ENCODE measurements at regions not wholly inside any gene's neighbourhood (a gene's known extent, or its start where the extent isn't known, plus 50 kb on each side); places are given as distances from the start of the nearest gene placed in this dataset.

GRCh38 chr20:62566771-62567170 is 75.5 kb upstream of the SLCO4A1 start:
- no peak overlapping the region for H3K27ac ChIP-seq
- H3K4me2 ChIP-seq, result no peak overlapping the region
- no peaks in the 10 kb centered on the region for H3K9me3 ChIP-seq
- CTCF ChIA-PET, result interaction anchor here (0.7 to 2.2 kb wide), 3 partner anchors 10 to 15 kb away, joined by 3 to 6 read pairs (median 3); no protein-coding TSS in a partner anchor
- POLR2A ChIA-PET, result no interaction called here
- DNase-seq (ENCODE audit: low read depth in 1 of 2, low spot score in 1 of 2) (no peak), FAIRE-seq (no peak), ATAC-seq (no peak)
- WGBS (ENCODE audit: missing lambda C conversion rate), result 55% methylated on average over 7 of the region's 18 CpGs
- H3K4me1 ChIP-seq, result no peaks in the 10 kb centered on the region
- H3K4me3 ChIP-seq, result no peak overlapping the region
- TF ChIP-seq E2F6 (IDR thresholded peaks at IDR 0.05; ENCODE audit: borderline replicate concordance, low read depth) (no peak), MAZ (IDR thresholded peaks at IDR 0.05; ENCODE audit: borderline replicate concordance, low read depth, low read length) (no peak), CHD4 (IDR thresholded peaks at IDR 0.05; ENCODE audit: borderline replicate concordance) (no peak), NFE2L2 (conservative IDR thresholded peaks at IDR 0.05; ENCODE audit: low read length) (no peak), ZC3H11A (IDR thresholded peaks at IDR 0.05) (no peak), NPAS2 (CRISPR knock-in tag; IDR thresholded peaks at IDR 0.05; ENCODE audit: borderline replicate concordance) (no peak), KDM1A (IDR thresholded peaks at IDR 0.05; ENCODE audit: low read depth) (no peak), PHF8 (IDR thresholded peaks at IDR 0.05; ENCODE audit: borderline replicate concordance, low read depth) (no peak), ZSCAN20 (CRISPR knock-in tag; IDR thresholded peaks at IDR 0.05) (no peak)

DNA sequence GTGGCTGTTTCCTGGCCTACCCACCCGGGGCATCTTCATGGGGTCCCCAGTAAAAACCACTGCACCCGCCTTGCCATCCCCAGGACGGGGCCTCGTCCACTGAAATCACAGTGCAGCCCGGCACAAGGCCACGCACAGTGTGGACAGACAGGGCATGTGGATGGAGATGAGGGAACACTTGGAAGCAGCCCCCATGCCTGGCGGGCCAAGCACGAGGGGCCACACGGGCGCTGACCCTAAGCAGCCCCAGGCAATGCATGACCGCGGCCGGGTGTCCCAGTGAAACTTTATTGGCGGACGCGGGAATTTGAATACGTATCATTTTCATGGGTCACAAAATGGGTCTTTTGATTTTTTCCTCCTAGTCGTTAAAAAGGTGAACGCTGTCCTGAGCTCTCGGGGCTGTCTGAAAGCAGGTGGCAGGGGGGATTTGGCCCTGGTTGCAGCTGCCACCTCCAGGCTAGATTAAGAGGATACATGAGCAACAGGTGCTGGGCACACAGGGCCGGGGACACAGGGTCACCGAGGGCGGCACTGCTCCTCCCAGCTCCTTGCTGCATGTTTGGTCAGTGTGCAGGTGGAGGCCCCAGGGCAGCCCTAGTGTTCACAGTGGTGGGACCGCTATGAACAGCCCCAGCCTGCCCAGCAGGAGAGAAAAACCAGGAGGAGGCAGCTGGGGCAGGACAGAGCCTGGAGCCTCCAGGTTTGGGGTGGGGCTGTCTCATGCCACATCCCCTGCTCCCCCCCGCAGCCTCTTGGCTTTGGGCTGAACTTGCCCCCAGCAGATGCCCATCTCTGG is 74.9 kb upstream of the SLCO4A1 start:
- TF ChIP-seq, protein P1, sequence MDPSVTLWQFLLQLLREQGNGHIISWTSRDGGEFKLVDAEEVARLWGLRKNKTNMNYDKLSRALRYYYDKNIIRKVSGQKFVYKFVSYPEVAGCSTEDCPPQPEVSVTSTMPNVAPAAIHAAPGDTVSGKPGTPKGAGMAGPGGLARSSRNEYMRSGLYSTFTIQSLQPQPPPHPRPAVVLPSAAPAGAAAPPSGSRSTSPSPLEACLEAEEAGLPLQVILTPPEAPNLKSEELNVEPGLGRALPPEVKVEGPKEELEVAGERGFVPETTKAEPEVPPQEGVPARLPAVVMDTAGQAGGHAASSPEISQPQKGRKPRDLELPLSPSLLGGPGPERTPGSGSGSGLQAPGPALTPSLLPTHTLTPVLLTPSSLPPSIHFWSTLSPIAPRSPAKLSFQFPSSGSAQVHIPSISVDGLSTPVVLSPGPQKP (IDR thresholded peaks at IDR 0.05; ENCODE audit: low read depth, low read length), result no peak
- no peak for TF ChIP-seq HES2 (IDR thresholded peaks at IDR 0.05)
- no peak for TF ChIP-seq FOXS1 (CRISPR knock-in tag; IDR thresholded peaks at IDR 0.05)
- no peak for TF ChIP-seq NPAS2 (CRISPR knock-in tag; IDR thresholded peaks at IDR 0.05; ENCODE audit: borderline replicate concordance)
- no peak for TF ChIP-seq ZC3H11A (IDR thresholded peaks at IDR 0.05)
- no peak for TF ChIP-seq RNF2 (IDR thresholded peaks at IDR 0.05; ENCODE audit: borderline replicate concordance, low read depth)
- no peak for TF ChIP-seq PHF8 (IDR thresholded peaks at IDR 0.05; ENCODE audit: borderline replicate concordance, low read depth)
- TF ChIP-seq RAD21 (conservative IDR thresholded peaks at IDR 0.05 in 1 of 2, IDR thresholded peaks at IDR 0.05 in 1 of 2), result no peak
- no peak for TF ChIP-seq ESRRA (IDR thresholded peaks at IDR 0.05; ENCODE audit: borderline replicate concordance, low read length)
- no peak for TF ChIP-seq RARB (CRISPR knock-in tag; IDR thresholded peaks at IDR 0.05)
- no peak for TF ChIP-seq MYC (IDR thresholded peaks at IDR 0.05; ENCODE audit: borderline replicate concordance, low read length)
- no peak for TF ChIP-seq RCOR1 (IDR thresholded peaks at IDR 0.05; ENCODE audit: low read depth, low read length)
- no peak for TF ChIP-seq HEYL (CRISPR knock-in tag; IDR thresholded peaks at IDR 0.05)
- no peak for TF ChIP-seq HOXA7 (CRISPR knock-in tag; IDR thresholded peaks at IDR 0.05)
- TF ChIP-seq MAX (IDR thresholded peaks at IDR 0.05), result no peak
- no peak for TF ChIP-seq TP53 (CRISPR knock-in tag; IDR thresholded peaks at IDR 0.05)
- TF ChIP-seq TFCP2L1 (CRISPR knock-in tag; IDR thresholded peaks at IDR 0.05), result no peak
- no peak for TF ChIP-seq BHLHE40 (IDR thresholded peaks at IDR 0.05; ENCODE audit: low read depth, low read length)
- WGBS (ENCODE audit: missing lambda C conversion rate), result 58% methylated on average over 17 of the region's 25 CpGs
- CTCF ChIA-PET, result interaction anchor here (0.7 to 1.4 kb wide), 5 partner anchors 10 to 255 kb away, joined by 3 to 7 read pairs (median 3); no protein-coding TSS in a partner anchor
- FAIRE-seq, result no peak
- ATAC-seq, result peak; percentile 15 to 26; a peak in 2 of 6 replicates
- no peak for DNase-seq (ENCODE audit: low read depth in 1 of 2, low spot score in 1 of 2)
- H3K4me3 ChIP-seq, result no peak overlapping the region
- H3K4me2 ChIP-seq, result no peak overlapping the region
- H3K9me3 ChIP-seq, result no peaks in the 10 kb centered on the region
- POLR2A ChIA-PET, result no interaction called here
- no peak overlapping the region for H3K27ac ChIP-seq
- no peaks in the 10 kb centered on the region for H3K4me1 ChIP-seq

Data from A549 (cell line).